ENCODE measurements at regions not wholly inside any gene's neighbourhood (a gene's known extent, or its start where the extent isn't known, plus 50 kb on each side); places are given as distances from the start of the nearest gene placed in this dataset.

GRCh38 chr1:56188221-56188620, 391.1 kb downstream of the PLPP3 start:
- DNase-seq = no peak
- in situ Hi-C loops (cut with MboI; ENCODE audit: low pct_unique_long_range_greater_than_20kb, low sequenced_read_pairs) = no loop called here

- no peak for DNase-seq
- in situ Hi-C loops (cut with MboI; ENCODE audit: low pct_unique_long_range_greater_than_20kb, low sequenced_read_pairs) = no loop called here
Observed at GRCh38 chr1:56187405-56187804, 392.0 kb downstream of the PLPP3 start.

- in situ Hi-C loops (cut with MboI; ENCODE audit: low pct_unique_long_range_greater_than_20kb, low sequenced_read_pairs) = no loop called here
- DNase-seq = no peak
Observed at GRCh38 chr1:56185493-56185892, 393.9 kb downstream of the PLPP3 start.

GRCh38 chr1:56183151-56183550, 396.2 kb downstream of the PLPP3 start:
- in situ Hi-C loops (cut with MboI; ENCODE audit: low pct_unique_long_range_greater_than_20kb, low sequenced_read_pairs) = no loop called here
- DNase-seq = no peak

GRCh38 chr1:56180520-56181190, 398.7 kb downstream of the PLPP3 start:
- in situ Hi-C loops (cut with MboI; ENCODE audit: low pct_unique_long_range_greater_than_20kb, low sequenced_read_pairs) = no loop called here

GRCh38 chr1:56179543-56179942, 399.8 kb downstream of the PLPP3 start:
- in situ Hi-C loops (cut with MboI; ENCODE audit: low pct_unique_long_range_greater_than_20kb, low sequenced_read_pairs) = no loop called here

More at GRCh38 chr1:56180520-56181190, 398.7 kb downstream of the PLPP3 start:
- no peak for DNase-seq

GRCh38 chr1:56175211-56175610, 404.2 kb downstream of the PLPP3 start:
- no peak for DNase-seq
- in situ Hi-C loops (cut with MboI; ENCODE audit: low pct_unique_long_range_greater_than_20kb, low sequenced_read_pairs) = no loop called here

More at GRCh38 chr1:56179543-56179942, 399.8 kb downstream of the PLPP3 start:
- no peak for DNase-seq

- no peak for DNase-seq
- in situ Hi-C loops (cut with MboI; ENCODE audit: low pct_unique_long_range_greater_than_20kb, low sequenced_read_pairs) = no loop called here
Observed at GRCh38 chr1:56174176-56174885, 405.0 kb downstream of the PLPP3 start.

- in situ Hi-C loops (cut with MboI; ENCODE audit: low pct_unique_long_range_greater_than_20kb, low sequenced_read_pairs) = no loop called here
- DNase-seq = no peak
Observed at GRCh38 chr1:56173736-56174135, 405.6 kb downstream of the PLPP3 start.

GRCh38 chr1:56171670-56172069, 407.7 kb downstream of the PLPP3 start:
- in situ Hi-C loops (cut with MboI; ENCODE audit: low pct_unique_long_range_greater_than_20kb, low sequenced_read_pairs) = no loop called here
- DNase-seq = no peak

GRCh38 chr1:56170784-56171320, 408.5 kb downstream of the PLPP3 start:
- DNase-seq = no peak
- in situ Hi-C loops (cut with MboI; ENCODE audit: low pct_unique_long_range_greater_than_20kb, low sequenced_read_pairs) = no loop called here

- in situ Hi-C loops (cut with MboI; ENCODE audit: low pct_unique_long_range_greater_than_20kb, low sequenced_read_pairs) = no loop called here
- no peak for DNase-seq
Observed at GRCh38 chr1:56169856-56170255, 409.5 kb downstream of the PLPP3 start.

- in situ Hi-C loops (cut with MboI; ENCODE audit: low pct_unique_long_range_greater_than_20kb, low sequenced_read_pairs) = no loop called here
- no peak for DNase-seq
Observed at GRCh38 chr1:56168176-56168575, 411.2 kb downstream of the PLPP3 start.

- DNase-seq = no peak
- in situ Hi-C loops (cut with MboI; ENCODE audit: low pct_unique_long_range_greater_than_20kb, low sequenced_read_pairs) = no loop called here
Observed at GRCh38 chr1:56167596-56167995, 411.8 kb downstream of the PLPP3 start.

GRCh38 chr1:56160773-56161315, 418.5 kb downstream of the PLPP3 start:
- in situ Hi-C loops (cut with MboI; ENCODE audit: low pct_unique_long_range_greater_than_20kb, low sequenced_read_pairs) = no loop called here

GRCh38 chr1:56156971-56157876, 422.1 kb downstream of the PLPP3 start:
- no peak for DNase-seq
- in situ Hi-C loops (cut with MboI; ENCODE audit: low pct_unique_long_range_greater_than_20kb, low sequenced_read_pairs) = no loop called here

More at GRCh38 chr1:56160773-56161315, 418.5 kb downstream of the PLPP3 start:
- DNase-seq = no peak

GRCh38 chr1:56153276-56153675, 426.1 kb downstream of the PLPP3 start:
- DNase-seq = no peak
- in situ Hi-C loops (cut with MboI; ENCODE audit: low pct_unique_long_range_greater_than_20kb, low sequenced_read_pairs) = no loop called here

- no peak for DNase-seq
- in situ Hi-C loops (cut with MboI; ENCODE audit: low pct_unique_long_range_greater_than_20kb, low sequenced_read_pairs) = no loop called here
Observed at GRCh38 chr1:56152635-56153034, 426.7 kb downstream of the PLPP3 start.

GRCh38 chr1:56151402-56151801, 428.0 kb downstream of the PLPP3 start:
- no peak for DNase-seq
- in situ Hi-C loops (cut with MboI; ENCODE audit: low pct_unique_long_range_greater_than_20kb, low sequenced_read_pairs) = no loop called here
